IPS-20b (cell line): ENCODE measurements at regions not wholly inside any gene's neighbourhood (a gene's known extent, or its start where the extent isn't known, plus 50 kb on each side); places are given as distances from the start of the nearest gene placed in this dataset.

Source experiments
- H3K27ac ChIP-seq: one replicate; pipeline ENCODE4 v1.5.1; 2013; ENCODE audit warnings: low read length
- H3K27me3 ChIP-seq: 2 replicates; pipeline ENCODE4 v1.6.1; 2013; ENCODE audit warnings: mild to moderate bottlenecking, low read length, inconsistent platforms; ENCODE audit not compliant: insufficient read depth
- H3K36me3 ChIP-seq: 2 replicates; pipeline ENCODE4 v1.6.1; 2013; ENCODE audit warnings: low read depth, mild to moderate bottlenecking, inconsistent platforms, low read length, moderate library complexity; ENCODE audit not compliant: insufficient read depth
- H3K4me1 ChIP-seq: 2 replicates; pipeline ENCODE4 v1.6.1; 2013; ENCODE audit warnings: mild to moderate bottlenecking, control low read depth, inconsistent platforms, low read length, moderate library complexity; ENCODE audit not compliant: insufficient read depth
- H3K4me3 ChIP-seq: 2 replicates; pipeline ENCODE4 v1.5.1; 2013; ENCODE audit warnings: mild to moderate bottlenecking, low read length, inconsistent platforms
- H3K9ac ChIP-seq: 2 replicates; pipeline ENCODE4 v1.6.1; 2013; ENCODE audit warnings: low read depth, mild to moderate bottlenecking, inconsistent platforms, low read length, moderate library complexity
- H3K9me3 ChIP-seq: 2 replicates; pipeline ENCODE4 v1.6.1; 2013; ENCODE audit warnings: mild to moderate bottlenecking, low read depth, low read length, inconsistent platforms; ENCODE audit not compliant: insufficient read depth

DNA sequence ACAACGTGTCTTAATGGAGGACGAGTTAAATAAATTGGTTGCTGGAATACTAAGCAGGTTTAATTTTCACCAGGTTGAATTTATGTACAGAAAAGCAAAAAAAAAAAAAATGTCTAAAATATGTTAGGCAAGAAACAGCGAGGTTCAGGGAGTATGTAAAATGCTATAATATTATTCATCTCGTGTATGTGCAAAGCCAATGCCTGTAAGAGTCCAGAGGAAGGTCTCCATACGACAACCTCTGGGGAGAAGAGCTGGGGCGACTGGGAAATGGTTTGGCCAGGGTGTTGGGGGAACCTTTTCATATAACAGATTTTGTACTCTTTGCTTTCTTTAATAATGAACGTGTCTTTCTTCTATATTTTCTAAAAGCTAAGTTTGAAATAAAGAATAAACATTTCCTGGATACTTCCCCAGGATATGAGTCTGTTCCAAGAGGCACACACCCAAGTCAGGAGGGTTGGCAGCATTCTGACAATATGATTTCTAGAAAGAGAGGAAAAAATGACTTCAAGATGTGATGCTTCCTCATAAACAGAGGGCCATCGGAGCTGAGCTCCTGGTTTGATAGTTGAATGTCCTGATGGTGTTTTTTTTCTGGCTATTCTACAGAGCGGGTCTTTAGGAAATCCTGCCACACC, 208.6 kb upstream of the MGMT start:
- Histone ChIP-seq H3K27ac (no peak overlapping the region), H3K4me3 (no peak overlapping the region), H3K36me3 (no peaks in the 10 kb centered on the region), H3K4me1 (no peaks in the 10 kb centered on the region), H3K9ac (no peak overlapping the region), H3K9me3 (no peaks in the 10 kb centered on the region), H3K27me3 (no peaks in the 10 kb centered on the region)

DNA sequence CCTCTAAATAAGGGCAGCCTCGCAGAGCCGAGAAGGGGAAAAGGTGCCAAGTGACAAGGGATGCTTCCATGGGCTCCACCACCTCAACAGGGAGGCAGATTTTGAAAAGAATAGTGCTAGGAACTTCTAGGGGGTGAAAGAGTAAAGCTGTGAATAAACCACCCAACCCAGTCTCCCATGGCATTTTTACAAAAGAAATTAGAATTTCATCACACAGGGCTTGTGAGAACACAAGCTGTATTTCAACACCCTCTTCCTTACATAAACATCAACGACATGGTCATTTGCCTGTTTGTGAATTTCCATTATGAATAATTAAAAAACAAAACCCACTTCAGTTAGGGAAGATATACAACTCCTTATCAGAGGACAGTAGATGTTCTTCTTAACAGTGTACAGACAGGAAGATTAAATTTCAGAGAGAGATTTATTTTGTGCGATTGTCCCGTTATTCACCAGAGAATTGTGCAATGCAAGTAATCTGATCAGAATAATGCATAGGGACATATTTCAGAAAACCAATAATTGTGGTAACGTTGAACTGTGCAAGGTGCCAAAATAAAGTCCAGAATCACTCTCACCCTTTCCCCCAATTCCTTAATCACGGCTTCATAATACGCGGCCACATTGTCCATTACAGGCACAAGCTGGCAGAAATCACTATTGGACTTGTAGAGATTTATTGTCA, 207.8 kb upstream of the MGMT start:
- H3K4me3 ChIP-seq = no peak overlapping the region
- no peak overlapping the region for H3K27ac ChIP-seq
- no peaks in the 10 kb centered on the region for H3K36me3 ChIP-seq
- H3K4me1 ChIP-seq = no peaks in the 10 kb centered on the region
- H3K27me3 ChIP-seq = no peaks in the 10 kb centered on the region
- H3K9me3 ChIP-seq = no peaks in the 10 kb centered on the region
- no peak overlapping the region for H3K9ac ChIP-seq

DNA sequence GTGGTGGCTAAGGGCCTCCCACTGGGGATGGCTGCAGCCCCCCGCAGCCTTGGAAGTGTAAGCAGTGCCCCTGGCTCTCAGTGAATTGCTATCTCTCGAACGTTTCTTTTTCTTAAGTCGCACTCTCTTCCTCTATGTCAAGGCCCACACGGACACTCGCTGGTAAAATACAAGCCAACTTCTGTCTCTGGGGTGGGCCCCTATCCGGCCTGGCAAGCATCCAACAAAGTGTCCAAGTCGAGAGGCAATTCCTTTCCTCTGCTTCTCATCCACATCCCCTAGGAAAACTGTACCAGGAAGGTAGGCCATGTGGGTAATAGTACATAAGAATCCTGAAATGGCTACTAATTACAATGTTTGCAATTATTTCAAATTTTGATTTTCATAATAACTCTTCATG, 194.9 kb upstream of the MGMT start:
- no peaks in the 10 kb centered on the region for H3K9me3 ChIP-seq
- H3K9ac ChIP-seq = no peak overlapping the region
- peaks cover 9% of the 10 kb centered on the region; the same call in 1 of the 2 replicates for H3K4me1 ChIP-seq
- H3K4me3 ChIP-seq = no peak overlapping the region
- H3K36me3 ChIP-seq = no peaks in the 10 kb centered on the region
- H3K27ac ChIP-seq = no peak overlapping the region
- H3K27me3 ChIP-seq = no peaks in the 10 kb centered on the region

DNA sequence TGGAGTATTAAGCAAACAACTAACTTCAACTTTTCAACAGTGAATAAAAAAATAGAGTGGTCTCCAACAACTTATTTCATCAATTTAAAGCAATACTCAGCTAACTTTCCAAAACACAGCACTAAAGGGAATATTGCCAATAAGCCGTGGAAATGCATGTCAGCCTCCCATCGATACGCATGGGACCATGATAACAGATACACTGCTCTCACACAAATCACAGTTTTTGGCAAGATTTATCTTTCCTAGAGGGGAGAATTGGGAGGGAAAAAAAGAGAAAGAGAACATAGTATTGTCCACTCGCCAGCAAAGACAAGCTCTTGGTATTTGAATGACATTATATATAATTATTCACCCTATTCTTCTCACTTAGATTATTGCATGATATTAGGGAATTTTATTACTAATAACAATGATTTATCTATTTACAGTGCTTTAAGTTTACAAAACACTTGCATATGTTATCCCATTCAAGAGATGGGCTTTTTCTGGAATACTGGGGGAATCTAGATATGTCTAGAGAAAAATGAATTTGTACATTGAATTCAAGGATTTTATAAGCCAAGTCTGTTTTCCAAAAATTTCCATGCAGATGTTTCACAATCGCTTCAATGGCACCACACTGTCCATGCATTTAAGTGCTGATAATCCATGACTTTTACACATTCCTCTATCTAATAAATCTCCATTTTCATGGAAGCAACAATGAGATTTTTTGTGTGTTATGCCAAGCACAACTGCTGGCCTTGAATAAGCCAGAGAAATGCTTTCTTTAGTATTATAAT, 194.0 kb upstream of the MGMT start:
- Histone ChIP-seq H3K27ac (no peak overlapping the region), H3K4me3 (no peak overlapping the region), H3K36me3 (no peaks in the 10 kb centered on the region), H3K4me1 (peaks cover 3% of the 10 kb centered on the region; the same call in 1 of the 2 replicates), H3K9me3 (no peaks in the 10 kb centered on the region), H3K27me3 (no peaks in the 10 kb centered on the region), H3K9ac (no peak overlapping the region)

DNA sequence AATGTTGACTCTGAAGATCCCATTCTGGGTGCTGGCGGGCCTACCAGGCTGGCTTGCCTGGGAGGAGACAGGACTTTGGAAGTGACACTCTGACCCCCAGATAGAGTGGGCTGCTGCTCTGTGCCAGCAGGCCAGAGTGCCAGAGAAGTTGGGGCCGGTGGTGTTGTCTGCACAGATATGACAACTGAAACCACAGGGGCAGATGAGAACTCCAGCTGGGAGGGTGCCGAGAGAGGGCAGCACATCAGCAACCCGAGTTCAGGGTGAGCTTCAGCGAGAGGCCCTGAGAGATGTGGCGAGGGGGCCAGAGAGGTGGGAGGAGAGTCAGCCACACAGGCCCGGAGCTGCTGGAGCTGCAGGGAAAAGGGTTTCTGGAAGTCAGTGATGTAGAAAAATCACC, 193.2 kb upstream of the MGMT start:
- Histone ChIP-seq H3K27me3 (no peaks in the 10 kb centered on the region), H3K4me1 (peaks cover 3% of the 10 kb centered on the region; the same call in 1 of the 2 replicates), H3K36me3 (no peaks in the 10 kb centered on the region), H3K4me3 (no peak overlapping the region), H3K9me3 (no peaks in the 10 kb centered on the region), H3K9ac (no peak overlapping the region), H3K27ac (no peak overlapping the region)

DNA sequence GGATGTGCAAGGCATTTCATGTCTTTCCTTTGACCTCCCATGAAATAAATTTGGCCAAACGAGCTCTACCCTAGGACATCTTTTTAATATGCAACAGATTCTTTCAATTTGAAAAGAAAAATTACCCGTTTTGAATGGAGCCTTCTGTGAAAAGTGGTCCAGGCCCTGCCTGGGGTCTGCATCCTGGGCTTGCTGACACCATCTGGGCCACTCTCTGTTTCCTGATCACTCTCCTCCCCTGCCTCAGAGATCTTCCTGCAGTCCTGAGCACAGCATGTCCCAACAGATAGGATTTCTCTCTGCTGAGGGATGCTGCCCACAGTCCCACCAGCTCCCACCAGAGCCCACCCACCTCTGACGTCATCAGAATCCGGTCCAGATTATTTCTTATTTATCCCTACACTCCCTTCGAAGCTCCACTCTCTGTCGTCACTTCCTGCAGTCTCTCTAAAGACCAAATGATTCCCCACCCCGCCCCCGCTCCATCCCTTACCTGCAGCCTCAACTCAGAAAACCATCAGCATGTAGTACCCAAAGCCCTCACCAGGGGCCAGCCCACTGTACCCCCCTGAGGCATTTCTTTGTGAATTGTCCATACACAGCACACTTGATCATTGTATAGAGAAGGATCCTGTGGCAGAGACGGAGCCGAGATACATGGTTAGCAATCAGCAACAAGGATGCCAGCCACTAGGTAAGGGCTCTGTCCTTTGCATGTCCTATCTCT, 192.1 kb upstream of the MGMT start:
- H3K4me3 ChIP-seq = no peak overlapping the region

DNA sequence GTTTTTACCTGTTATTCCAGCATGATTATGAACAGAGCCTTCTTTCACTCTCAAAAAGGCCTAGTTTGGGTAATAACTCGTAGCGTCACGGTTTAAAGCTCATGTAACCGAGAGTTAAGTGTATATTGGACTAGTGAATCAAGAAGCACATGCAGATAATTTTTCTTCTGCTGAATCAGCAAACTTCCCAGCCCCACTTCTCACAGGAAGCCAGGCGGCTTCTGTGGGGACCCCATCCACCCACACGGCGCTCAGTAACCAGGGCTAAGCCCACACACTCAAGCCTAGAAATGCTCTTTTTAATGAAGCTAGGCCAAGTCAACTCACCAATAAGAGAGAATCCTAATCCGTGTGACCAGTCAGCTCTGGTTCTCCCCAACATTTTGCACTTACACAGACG, 191.2 kb upstream of the MGMT start:
- Histone ChIP-seq H3K9ac (no peak overlapping the region), H3K4me3 (no peak overlapping the region), H3K4me1 (peaks cover 3% of the 10 kb centered on the region; the same call in 1 of the 2 replicates), H3K27ac (no peak overlapping the region), H3K36me3 (no peaks in the 10 kb centered on the region), H3K27me3 (no peaks in the 10 kb centered on the region), H3K9me3 (no peaks in the 10 kb centered on the region)

More for the DNA sequence above, 192.1 kb upstream of the MGMT start:
- Histone ChIP-seq H3K27me3 (no peaks in the 10 kb centered on the region), H3K9me3 (no peaks in the 10 kb centered on the region), H3K9ac (no peak overlapping the region), H3K27ac (no peak overlapping the region), H3K36me3 (no peaks in the 10 kb centered on the region), H3K4me1 (peaks cover 3% of the 10 kb centered on the region; the same call in 1 of the 2 replicates)

DNA sequence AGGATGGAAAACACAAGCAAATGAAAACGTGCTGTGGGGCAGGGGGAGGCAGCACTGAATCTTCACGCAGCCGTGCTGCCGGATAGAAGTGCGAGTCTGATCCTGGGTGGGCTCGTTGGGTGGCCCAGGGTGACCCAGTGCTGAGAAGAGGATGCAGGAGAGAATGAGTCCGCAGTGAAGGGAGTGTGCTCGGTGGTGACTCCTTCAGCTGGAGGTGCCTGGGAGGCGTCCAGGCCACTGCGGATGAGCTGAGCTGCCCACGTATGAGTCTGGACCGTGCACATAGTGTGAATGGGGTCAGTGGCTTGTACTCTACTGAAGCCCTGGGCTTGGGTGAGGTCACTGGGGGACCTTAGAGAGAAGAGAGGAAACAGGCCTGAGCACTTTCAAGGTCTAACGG, 190.0 kb upstream of the MGMT start:
- no peaks in the 10 kb centered on the region for H3K36me3 ChIP-seq
- H3K9ac ChIP-seq = no peak overlapping the region
- peaks cover 3% of the 10 kb centered on the region; the same call in 1 of the 2 replicates for H3K4me1 ChIP-seq
- H3K4me3 ChIP-seq = no peak overlapping the region
- H3K27ac ChIP-seq = no peak overlapping the region
- H3K9me3 ChIP-seq = peaks cover 6% of the 10 kb centered on the region
- no peaks in the 10 kb centered on the region for H3K27me3 ChIP-seq

DNA sequence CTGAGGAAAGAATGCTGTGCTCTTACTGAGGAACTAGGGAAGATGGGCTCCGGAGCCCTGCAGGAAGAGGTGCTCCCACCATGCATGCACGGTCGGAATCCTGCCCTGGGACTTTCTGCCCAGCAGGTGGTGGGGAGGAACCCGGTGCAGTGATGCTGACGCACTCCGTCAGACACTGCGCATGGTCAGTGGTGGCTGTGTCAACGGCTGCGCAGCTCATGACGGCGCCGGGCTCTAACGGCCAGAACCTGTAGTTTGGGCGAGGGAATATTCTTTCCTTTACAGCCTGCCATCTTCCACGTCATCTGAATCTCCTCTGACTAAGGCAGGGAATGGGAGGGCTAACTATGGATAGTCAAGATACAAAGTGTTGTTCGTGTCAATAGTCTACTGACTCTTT, 189.2 kb upstream of the MGMT start:
- Histone ChIP-seq H3K4me1 (peaks cover 3% of the 10 kb centered on the region; the same call in 1 of the 2 replicates), H3K36me3 (no peaks in the 10 kb centered on the region), H3K9ac (no peak overlapping the region), H3K27ac (no peak overlapping the region), H3K4me3 (no peak overlapping the region), H3K9me3 (peaks cover 8% of the 10 kb centered on the region), H3K27me3 (no peaks in the 10 kb centered on the region)

DNA sequence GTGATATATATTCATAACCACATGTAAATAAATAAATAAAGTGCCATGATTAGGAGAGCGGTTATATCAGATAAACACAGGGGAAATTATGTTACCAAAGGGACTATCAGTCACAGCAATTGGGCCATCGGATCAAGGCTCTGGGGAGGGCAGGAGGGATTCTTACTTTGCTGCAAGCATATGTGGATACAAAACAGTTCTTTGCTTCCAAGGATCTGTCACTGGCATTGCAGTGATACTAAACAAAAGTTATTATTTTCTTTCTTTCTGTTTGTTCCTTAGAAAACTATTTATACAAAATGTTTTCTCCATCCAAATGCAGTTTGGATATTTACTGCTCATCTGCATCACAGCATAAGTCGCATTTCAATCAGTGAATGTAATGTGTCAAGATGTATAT, 188.4 kb upstream of the MGMT start:
- H3K4me3 ChIP-seq = no peak overlapping the region
- H3K9ac ChIP-seq = no peak overlapping the region
- H3K9me3 ChIP-seq = peaks cover 8% of the 10 kb centered on the region
- no peaks in the 10 kb centered on the region for H3K27me3 ChIP-seq
- H3K36me3 ChIP-seq = no peaks in the 10 kb centered on the region
- peaks cover 3% of the 10 kb centered on the region; the same call in 1 of the 2 replicates for H3K4me1 ChIP-seq
- H3K27ac ChIP-seq = no peak overlapping the region

DNA sequence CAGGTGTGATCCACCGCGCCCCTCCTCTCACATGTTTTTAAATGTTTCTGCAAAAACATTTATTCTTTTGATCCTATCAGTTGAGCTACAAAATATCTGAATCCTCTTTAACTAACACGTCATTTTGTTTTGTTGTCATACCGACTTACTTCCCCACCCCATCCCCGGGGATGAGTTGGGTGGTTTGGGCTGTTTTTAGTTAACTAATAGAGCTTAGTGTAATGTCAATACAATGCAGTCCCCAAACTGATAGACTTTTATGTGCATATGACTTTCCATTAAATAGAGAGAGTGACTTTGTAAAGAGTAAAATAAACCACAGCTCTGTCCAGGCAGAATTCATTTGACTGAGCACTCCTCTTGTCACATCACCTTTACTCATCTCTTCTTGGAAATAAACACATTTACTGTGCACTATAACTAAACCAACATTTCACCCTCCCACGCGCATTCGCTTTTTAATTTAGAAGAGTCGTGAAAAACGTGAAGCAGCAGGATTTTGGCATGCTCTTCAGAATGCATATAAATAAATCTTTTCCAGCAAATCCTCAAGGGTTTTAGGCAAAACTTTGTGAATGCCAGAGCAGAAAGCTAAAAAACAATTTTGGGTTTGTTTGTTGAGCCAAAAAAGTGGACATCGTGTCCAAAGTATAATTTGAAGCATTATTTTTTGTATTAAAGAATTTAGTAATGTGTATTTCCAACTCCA, 187.4 kb upstream of the MGMT start:
- Histone ChIP-seq H3K27ac (no peak overlapping the region), H3K9me3 (peaks cover 8% of the 10 kb centered on the region), H3K4me3 (no peak overlapping the region), H3K36me3 (no peaks in the 10 kb centered on the region), H3K4me1 (peaks cover 3% of the 10 kb centered on the region; the same call in 1 of the 2 replicates), H3K27me3 (no peaks in the 10 kb centered on the region), H3K9ac (no peak overlapping the region)
